ENCODE measurements at regions not wholly inside any gene's neighbourhood (a gene's known extent, or its start where the extent isn't known, plus 50 kb on each side); places are given as distances from the start of the nearest gene placed in this dataset.

DNA sequence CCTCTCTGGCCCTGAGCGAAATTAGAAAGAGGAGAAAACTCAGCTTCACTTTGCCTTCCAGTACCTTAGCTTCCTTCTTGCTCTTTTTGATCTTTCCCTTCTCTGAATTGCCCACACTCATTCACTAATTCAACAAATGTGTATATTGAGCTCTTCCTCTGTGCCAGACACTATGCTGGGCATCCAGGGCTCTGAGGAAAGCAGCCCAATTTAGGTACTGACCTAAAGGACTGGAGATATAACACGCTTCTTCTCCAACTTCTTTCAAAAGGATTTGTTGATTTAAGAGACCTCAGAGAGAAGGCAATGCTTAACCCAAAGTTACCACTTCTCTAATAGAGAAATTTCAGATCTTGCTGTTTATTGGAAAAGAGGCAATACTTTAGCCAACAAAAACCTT, 103.6 kb downstream of the TMPRSS5 start:
- H3K9ac ChIP-seq (ENCODE audit: low read depth, low read length), result no peak overlapping the region
- WGBS, 2 experiments (ENCODE audit: extremely low coverage in 2 of 2, insufficient read length in 1 of 2), result no CpG with 5 or more reads among the region's 2 CpGs
- H3K4me3 ChIP-seq (ENCODE audit: insufficient read depth, low read depth, low read length), result no peak overlapping the region
- dilution Hi-C loops (cut with HindIII; ENCODE audit: low sequenced_read_pairs, unreplicated experiment), result no loop called here
- no peak overlapping the region for H4K5ac ChIP-seq (ENCODE audit: low read depth, low read length)
- CTCF ChIA-PET, result interaction anchor here (0.8 kb wide), 1 partner anchor 26 kb away, joined by 3 read pairs; no protein-coding TSS in a partner anchor
- in situ Hi-C loops (cut with MboI; ENCODE audit: low sequenced_read_pairs), result no loop called here
- H3K56ac ChIP-seq (ENCODE audit: extremely low read depth, insufficient read depth, low read length), result no peak overlapping the region
- no peaks in the 10 kb centered on the region for H4K20me1 ChIP-seq (ENCODE audit: insufficient read depth, low read length)
- TF ChIP-seq BHLHE40 (IDR thresholded peaks at IDR 0.05; ENCODE audit: low read depth, low read length) (no peak), POLR2A (IDR thresholded peaks at IDR 0.05; ENCODE audit: low read depth, low read length) (no peak), MXI1 (IDR thresholded peaks at IDR 0.05; ENCODE audit: borderline replicate concordance, low read depth, low read length) (no peak), FOS (IDR thresholded peaks at IDR 0.05; ENCODE audit: low read depth, low read length) (no peak), MAFK (IDR thresholded peaks at IDR 0.05; ENCODE audit: low read depth, low read length) (no peak)
- TF ChIP-seq, protein P1, sequence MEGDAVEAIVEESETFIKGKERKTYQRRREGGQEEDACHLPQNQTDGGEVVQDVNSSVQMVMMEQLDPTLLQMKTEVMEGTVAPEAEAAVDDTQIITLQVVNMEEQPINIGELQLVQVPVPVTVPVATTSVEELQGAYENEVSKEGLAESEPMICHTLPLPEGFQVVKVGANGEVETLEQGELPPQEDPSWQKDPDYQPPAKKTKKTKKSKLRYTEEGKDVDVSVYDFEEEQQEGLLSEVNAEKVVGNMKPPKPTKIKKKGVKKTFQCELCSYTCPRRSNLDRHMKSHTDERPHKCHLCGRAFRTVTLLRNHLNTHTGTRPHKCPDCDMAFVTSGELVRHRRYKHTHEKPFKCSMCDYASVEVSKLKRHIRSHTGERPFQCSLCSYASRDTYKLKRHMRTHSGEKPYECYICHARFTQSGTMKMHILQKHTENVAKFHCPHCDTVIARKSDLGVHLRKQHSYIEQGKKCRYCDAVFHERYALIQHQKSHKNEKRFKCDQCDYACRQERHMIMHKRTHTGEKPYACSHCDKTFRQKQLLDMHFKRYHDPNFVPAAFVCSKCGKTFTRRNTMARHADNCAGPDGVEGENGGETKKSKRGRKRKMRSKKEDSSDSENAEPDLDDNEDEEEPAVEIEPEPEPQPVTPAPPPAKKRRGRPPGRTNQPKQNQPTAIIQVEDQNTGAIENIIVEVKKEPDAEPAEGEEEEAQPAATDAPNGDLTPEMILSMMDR (conservative IDR thresholded peaks at IDR 0.05; ENCODE audit: low read depth, low read length), result no peak
- TF ChIP-seq, protein P2, sequence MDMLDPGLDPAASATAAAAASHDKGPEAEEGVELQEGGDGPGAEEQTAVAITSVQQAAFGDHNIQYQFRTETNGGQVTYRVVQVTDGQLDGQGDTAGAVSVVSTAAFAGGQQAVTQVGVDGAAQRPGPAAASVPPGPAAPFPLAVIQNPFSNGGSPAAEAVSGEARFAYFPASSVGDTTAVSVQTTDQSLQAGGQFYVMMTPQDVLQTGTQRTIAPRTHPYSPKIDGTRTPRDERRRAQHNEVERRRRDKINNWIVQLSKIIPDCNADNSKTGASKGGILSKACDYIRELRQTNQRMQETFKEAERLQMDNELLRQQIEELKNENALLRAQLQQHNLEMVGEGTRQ (IDR thresholded peaks at IDR 0.05; ENCODE audit: low read depth, low read length), result no peak
- H3K4me1 ChIP-seq (ENCODE audit: control insufficient read depth, insufficient read depth, low read length), result no peaks in the 10 kb centered on the region
- H3K4ac ChIP-seq (ENCODE audit: low read depth, low read length), result no peak overlapping the region
- no peak overlapping the region for H2BK120ac ChIP-seq (ENCODE audit: low read depth, low read length)
- intact Hi-C loops (cut with micrococcal nuclease), result no loop called here
- H4K8ac ChIP-seq (ENCODE audit: low read depth in 2 of 2, low read length in 2 of 2), result no peak overlapping the region
- no peaks in the 10 kb centered on the region for H3K9me3 ChIP-seq (ENCODE audit: control insufficient read depth, insufficient read depth, low read length)
- H3K18ac ChIP-seq (ENCODE audit: low read depth, low read length), result no peak overlapping the region
- H3K4me2 ChIP-seq (ENCODE audit: low read depth, low read length), result no peak overlapping the region
- ATAC-seq (ENCODE audit: low read depth), result no peak
- H3K27me3 ChIP-seq (ENCODE audit: control insufficient read depth, insufficient read depth, low read length), result no peaks in the 10 kb centered on the region
- no peak overlapping the region for H4K91ac ChIP-seq (ENCODE audit: insufficient read depth, low read depth, low read length)
- H3K23ac ChIP-seq (ENCODE audit: low read depth, low read length), result no peak overlapping the region
- DNase-seq, result no peak
- H2BK15ac ChIP-seq (ENCODE audit: low read depth, low read length), result no peak overlapping the region
- no peaks in the 10 kb centered on the region for H3K79me1 ChIP-seq (ENCODE audit: low read depth in 1 of 2, low read length in 2 of 2)
- no peak overlapping the region for H2AK5ac ChIP-seq (ENCODE audit: low read depth, low read length)
- no peak overlapping the region for H3K27ac ChIP-seq (ENCODE audit: insufficient read depth, low read length)
- no peak overlapping the region for H3K14ac ChIP-seq (replicated peaks; ENCODE audit: low read depth, low read length)
- no peak overlapping the region for H2AFZ ChIP-seq (replicated peaks; ENCODE audit: low read length, poor library complexity)
- BruUV-seq (replicated peaks), result no TSS peak
- no peak overlapping the region for H2AK9ac ChIP-seq (replicated peaks; ENCODE audit: low read depth, low read length, poor library complexity)
- H2BK20ac ChIP-seq (ENCODE audit: low read depth, low read length), result no peak overlapping the region
- no peak overlapping the region for H2BK5ac ChIP-seq (ENCODE audit: low read depth, low read length, poor library complexity, severe bottlenecking)
- no peaks in the 10 kb centered on the region for H3K36me3 ChIP-seq (ENCODE audit: control insufficient read depth, insufficient read depth, low read length)
- POLR2A ChIA-PET (ENCODE audit: unreplicated experiment), result no interaction called here
- no peaks in the 10 kb centered on the region for H3K9me1 ChIP-seq (ENCODE audit: insufficient read depth, low read length)

Data from IMR-90 (cell line).